Fibroblast of skin of abdomen (primary cell): ENCODE measurements at regions not wholly inside any gene's neighbourhood (a gene's known extent, or its start where the extent isn't known, plus 50 kb on each side); places are given as distances from the start of the nearest gene placed in this dataset.
A peak's percentile ranks its signal among the peaks of the same experiment; 100 is the strongest.

ENCODE experiments used
- DNase-seq: peaks from one replicate; pipeline ENCODE4 v3.0.0-alpha.2; 2013

GRCh38 chr2:52258038-52258437, 1226.1 kb upstream of the NRXN1 start:
- no peak for DNase-seq

DNA sequence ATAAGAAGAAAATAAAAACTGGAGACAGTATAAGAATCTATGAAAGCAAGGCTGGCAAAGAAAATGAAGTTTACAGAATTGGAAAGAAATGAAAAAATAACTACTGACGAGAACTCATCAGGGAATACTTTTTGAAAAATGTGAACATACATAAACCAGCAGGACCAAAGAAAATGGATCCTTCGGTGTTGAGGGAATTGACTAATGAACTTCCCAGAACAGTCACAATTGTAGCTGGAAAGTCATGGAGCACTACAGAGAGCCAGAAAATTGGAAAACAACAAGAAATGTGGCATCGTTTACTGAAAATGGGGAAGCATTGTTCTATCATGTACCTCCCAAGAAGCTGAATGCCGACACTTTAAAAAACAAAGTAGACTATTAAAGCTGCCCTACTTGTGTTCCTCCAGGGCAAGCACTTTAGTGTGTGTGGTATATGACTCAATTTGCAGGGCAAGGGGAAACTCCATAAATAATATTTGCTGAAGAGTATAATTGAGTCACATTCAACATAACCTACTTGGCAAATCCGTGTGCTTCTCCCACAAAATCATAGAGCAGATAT, 1221.6 kb upstream of the NRXN1 start:
- no peak for DNase-seq

GRCh38 chr2:52238782-52239181, 1206.8 kb upstream of the NRXN1 start:
- DNase-seq = no peak

- DNase-seq = peak; percentile 47
These were observed 1190.2 kb upstream of the NRXN1 start for GRCh38 chr2:52222128-52222527.

DNA sequence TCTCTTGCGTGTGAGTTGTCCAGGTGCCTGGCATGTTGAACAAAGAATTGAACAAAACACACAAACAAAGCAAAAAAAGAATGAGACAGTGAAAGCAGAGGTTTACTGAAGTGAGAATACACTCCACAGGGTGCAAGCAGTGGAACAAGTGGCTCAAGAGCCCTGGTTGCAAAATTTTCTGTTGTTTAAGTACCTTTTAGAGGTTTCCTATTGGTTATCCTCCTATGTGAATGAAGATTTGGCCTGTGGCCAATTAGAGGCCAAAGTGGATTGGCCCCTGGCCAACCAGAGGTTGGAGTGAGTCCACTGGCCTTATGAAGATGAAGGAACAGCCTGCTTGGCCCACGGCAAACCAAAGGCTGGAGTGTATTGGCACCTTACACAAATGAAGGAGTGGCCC, 1188.5 kb upstream of the NRXN1 start:
- no peak for DNase-seq

GRCh38 chr2:52210611-52211010, 1178.7 kb upstream of the NRXN1 start:
- DNase-seq = no peak

DNA sequence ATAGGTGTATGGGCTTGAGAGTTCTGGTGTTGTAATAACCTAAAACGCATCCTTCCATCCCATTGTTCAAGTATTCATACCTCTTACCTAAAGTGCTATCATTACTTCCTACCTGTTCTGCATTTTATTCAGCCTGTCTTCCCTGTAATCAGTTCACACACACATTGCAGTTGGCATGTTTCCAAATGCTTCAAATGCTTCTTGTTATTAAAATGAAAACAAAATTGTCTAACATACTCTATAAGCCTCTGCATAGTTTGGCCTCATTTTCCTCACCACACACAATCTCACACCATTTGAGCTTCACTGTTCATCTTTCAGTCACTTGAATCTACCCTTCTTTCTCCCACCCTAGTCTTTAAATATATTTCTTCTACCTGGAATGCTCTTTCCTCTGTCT, 1178.2 kb upstream of the NRXN1 start:
- DNase-seq = no peak

DNA sequence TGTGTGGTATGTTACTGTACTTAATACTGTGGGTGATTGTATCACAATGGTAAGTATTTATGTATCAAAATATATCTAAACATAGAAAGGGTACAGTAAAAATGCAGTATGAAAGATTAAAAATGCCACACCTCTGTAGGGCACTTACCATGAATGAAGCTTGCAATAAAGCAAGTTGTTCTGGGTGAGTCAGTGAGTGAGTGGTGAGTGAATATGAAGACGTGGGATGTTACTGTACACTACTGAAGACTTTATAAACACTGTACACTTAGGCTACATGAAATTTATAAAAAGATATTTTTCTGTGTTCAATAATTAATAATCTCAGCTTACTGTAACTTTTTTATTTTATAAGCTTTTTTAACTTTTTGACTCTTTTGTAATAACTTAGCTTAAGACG, 1162.4 kb upstream of the NRXN1 start:
- DNase-seq = no peak

- DNase-seq = no peak
These were observed 1161.9 kb upstream of the NRXN1 start for GRCh38 chr2:52193804-52194203.

- no peak for DNase-seq
These were observed 1160.7 kb upstream of the NRXN1 start for GRCh38 chr2:52192656-52193055.

- no peak for DNase-seq
These were observed 1149.1 kb upstream of the NRXN1 start for GRCh38 chr2:52181080-52181479.

DNA sequence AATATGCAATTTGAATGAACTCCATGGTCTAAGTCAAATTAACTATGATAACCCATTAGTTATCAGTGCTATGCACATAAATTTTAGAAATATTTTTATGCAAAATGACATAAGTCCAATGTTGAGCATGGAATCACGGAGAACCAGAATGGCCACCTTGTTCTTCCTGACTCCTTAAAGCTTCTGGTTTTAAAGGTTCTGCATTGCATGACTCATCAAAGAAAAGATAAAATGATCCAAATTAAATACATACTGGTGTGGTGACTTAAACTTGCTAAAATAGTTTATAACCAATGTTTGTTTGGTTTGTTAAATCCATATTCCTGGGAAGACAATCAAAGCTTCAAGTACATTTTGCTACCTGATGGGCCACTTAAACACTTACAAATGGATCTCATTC, 1146.9 kb upstream of the NRXN1 start:
- no peak for DNase-seq

- no peak for DNase-seq
These were observed 1113.1 kb upstream of the NRXN1 start for GRCh38 chr2:52145005-52145404.

GRCh38 chr2:52144590-52144989, 1112.7 kb upstream of the NRXN1 start:
- DNase-seq = no peak

- peak; percentile 42 for DNase-seq
These were observed 1109.1 kb upstream of the NRXN1 start for GRCh38 chr2:52141076-52141475.

DNA sequence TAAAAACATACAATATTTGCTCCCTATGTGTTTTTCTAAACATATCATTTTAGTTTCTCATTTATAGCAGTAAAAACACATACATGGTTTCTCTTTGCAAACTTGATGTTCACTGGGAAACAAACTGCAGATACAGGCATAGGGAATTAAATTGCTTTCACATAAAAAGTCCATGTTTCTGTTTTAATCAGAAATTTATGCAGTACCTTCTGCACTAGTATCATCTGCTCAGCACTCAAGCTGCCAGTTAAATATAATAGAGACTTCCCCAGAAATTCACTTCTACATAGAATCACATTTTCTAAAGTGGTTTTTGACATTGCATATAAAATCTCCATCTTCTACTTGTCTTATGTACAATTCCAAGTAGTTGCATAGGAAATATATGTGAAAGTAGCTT, 1107.3 kb upstream of the NRXN1 start:
- no peak for DNase-seq

- no peak for DNase-seq
These were observed 1103.3 kb upstream of the NRXN1 start for GRCh38 chr2:52135235-52135634.

GRCh38 chr2:52128081-52128480, 1096.1 kb upstream of the NRXN1 start:
- no peak for DNase-seq

DNA sequence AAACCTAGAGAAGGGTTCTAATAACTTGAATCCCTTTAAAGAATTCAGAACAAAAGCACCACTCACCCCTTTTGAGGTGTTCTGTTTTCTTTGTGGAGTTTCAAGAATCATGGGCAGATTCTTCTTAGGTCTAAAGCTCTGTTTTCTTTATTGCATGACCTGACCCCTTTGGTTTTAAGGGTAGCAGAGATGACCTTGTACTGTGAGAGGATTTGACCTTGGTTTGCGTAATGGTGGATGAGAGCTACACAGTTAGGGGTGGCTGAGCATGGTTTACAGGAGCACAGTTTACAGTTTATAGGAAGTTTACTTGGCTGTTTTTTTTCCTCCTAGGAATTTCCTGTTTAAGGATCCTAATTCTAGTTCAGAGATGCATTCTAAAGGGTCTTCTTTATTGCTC, 1095.6 kb upstream of the NRXN1 start:
- DNase-seq = no peak

DNA sequence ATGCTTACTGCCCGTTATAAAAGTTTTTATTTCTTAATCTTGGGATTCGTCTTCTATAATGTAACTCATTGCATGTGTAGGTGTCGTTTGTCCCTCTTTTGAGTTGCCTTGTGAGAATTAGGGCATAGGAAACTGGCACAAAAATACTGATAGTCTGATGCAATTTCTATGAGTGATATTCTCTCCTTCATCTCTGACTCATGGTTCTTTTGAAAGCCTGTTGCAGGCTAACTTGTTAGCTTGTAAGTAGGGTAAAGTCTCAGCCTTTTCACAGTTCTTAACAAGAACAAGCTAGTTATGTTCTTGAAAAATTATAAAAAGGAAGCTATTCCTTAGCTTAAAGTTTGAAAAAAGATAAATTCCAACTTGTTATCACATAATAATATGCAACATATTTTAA, 1085.4 kb upstream of the NRXN1 start:
- DNase-seq = peak; percentile 56

GRCh38 chr2:52115750-52116149, 1083.8 kb upstream of the NRXN1 start:
- peak; percentile 55 for DNase-seq

- peak; percentile 83 for DNase-seq
These were observed 1081.4 kb upstream of the NRXN1 start for GRCh38 chr2:52113338-52113737.

GRCh38 chr2:52112141-52112540, 1080.2 kb upstream of the NRXN1 start:
- DNase-seq = no peak

DNA sequence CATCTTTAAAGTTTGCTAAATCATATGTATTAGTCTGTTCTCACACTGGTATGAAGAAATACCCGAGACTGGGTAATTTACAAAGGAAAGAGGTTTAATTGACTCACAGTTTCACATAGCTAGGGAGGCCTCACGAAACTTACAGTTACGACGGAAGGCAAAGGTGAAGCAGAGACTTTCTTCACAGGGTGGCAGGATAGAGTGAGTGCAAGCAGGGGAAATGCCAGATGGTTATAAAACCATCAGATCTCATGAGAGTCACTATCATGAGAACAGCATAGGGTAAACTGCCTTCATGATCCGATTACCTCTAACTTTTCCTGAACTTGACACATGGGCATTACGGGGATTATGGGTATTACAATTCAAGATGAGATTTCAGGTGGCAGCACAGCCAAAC, 1075.2 kb upstream of the NRXN1 start:
- DNase-seq = no peak

DNA sequence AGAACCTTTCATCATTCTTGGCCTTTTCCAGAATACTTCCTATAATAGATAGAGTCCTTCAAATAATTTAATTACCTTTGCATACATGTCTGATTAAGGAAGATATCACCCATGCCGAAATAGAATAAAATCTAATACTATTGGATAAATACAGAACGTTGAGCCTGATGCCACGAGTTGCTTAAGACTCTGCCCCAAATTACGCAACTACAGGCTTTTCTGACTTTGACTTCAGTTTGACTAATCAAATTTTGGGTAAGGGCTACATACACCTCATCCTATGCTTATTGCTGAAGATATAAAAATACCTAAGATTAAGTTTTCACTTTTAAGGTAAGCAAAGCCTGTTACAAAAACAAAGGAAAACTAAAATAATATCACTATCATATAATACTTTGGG, 1065.1 kb upstream of the NRXN1 start:
- no peak for DNase-seq

- peak; percentile 23 for DNase-seq
These were observed 1052.8 kb upstream of the NRXN1 start for GRCh38 chr2:52084759-52085158.
